Liver (tissue), 3 donors: ENCODE measurements at regions not wholly inside any gene's neighbourhood (a gene's known extent, or its start where the extent isn't known, plus 50 kb on each side); places are given as distances from the start of the nearest gene placed in this dataset.

Experiments
- EGR1 ChIP-seq, 2 donors: IDR thresholded peaks; 2 replicates each; pipeline ENCODE4 v1.6.1; 2016 to 2018; ENCODE audit warnings: antibody characterized with exemption in 2 of 2, low read depth in 2 of 2
- FOXA1 ChIP-seq: IDR thresholded peaks from 2 replicates; pipeline ENCODE4 v1.6.1; 2016; ENCODE audit warnings: antibody characterized with exemption
- GABPA ChIP-seq, 2 donors: IDR thresholded peaks in 1 of 2; conservative IDR thresholded peaks in 1 of 2; 2 replicates each; pipeline ENCODE4 v1.6.1; 2016; ENCODE audit warnings: antibody characterized with exemption in 2 of 2, mild to moderate bottlenecking in 1 of 2, moderate library complexity in 1 of 2
- RAD21 ChIP-seq, 2 donors: IDR thresholded peaks; 2 replicates each; pipeline ENCODE4 v1.6.1; 2016; ENCODE audit warnings: antibody characterized with exemption in 2 of 2, mild to moderate bottlenecking in 2 of 2
- RXRA ChIP-seq, 2 donors: IDR thresholded peaks; 2 replicates each; pipeline ENCODE4 v1.6.1; 2017 to 2018; ENCODE audit warnings: antibody characterized with exemption in 2 of 2, mild to moderate bottlenecking in 1 of 2
- SP1 ChIP-seq: IDR thresholded peaks from 2 replicates; pipeline ENCODE4 v1.6.1; 2018; ENCODE audit warnings: antibody characterized with exemption, mild to moderate bottlenecking
- TAF1 ChIP-seq: conservative IDR thresholded peaks from 2 replicates; pipeline ENCODE4 v1.6.1; 2016; ENCODE audit warnings: antibody characterized with exemption, mild to moderate bottlenecking
- YY1 ChIP-seq: IDR thresholded peaks from 2 replicates; pipeline ENCODE4 v1.6.1; 2016; ENCODE audit warnings: antibody characterized with exemption, mild to moderate bottlenecking
- TF ChIP-seq, protein P1 (sequence below): fragments of 150-350 bp; IDR thresholded peaks from 2 replicates; pipeline ENCODE4 v1.5.1; 2017; ENCODE audit warnings: improper control_type of control experiment, low read depth, low read length; ENCODE audit not compliant: missing input control
- TF ChIP-seq, protein P2 (sequence below): IDR thresholded peaks from 2 replicates; pipeline ENCODE4 v1.6.1; 2016; ENCODE audit warnings: antibody characterized with exemption
- TF ChIP-seq, protein P3 (sequence below): IDR thresholded peaks from 2 replicates; pipeline ENCODE4 v1.6.1; 2016; ENCODE audit warnings: antibody characterized with exemption
- TF ChIP-seq, protein P4 (sequence below): IDR thresholded peaks from 2 replicates; pipeline ENCODE4 v1.6.1; 2016; ENCODE audit warnings: antibody characterized with exemption, mild to moderate bottlenecking
- donor health status: healthy.
- donor health status: healthy.

DNA sequence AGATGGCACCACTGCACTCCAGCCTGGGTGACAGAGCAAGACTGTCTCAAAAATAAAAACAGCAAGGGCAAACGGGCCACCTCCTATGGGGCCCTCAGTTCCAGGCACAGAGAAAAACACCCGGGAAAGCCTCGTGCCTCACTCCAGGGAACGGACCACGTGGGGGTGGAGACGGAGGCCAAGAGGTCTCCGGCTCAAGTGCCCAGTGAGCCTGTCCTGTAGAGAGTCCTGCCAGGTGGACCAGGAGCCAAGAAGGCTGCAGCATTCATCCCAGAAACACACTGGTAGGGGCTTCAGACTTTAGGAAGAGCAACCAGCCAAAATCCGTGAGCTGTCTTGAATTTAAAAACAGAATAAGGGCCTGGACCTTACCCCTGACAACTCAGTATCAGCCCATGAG, 63.8 kb downstream of the C5orf15 start:
- TF ChIP-seq, protein P1, sequence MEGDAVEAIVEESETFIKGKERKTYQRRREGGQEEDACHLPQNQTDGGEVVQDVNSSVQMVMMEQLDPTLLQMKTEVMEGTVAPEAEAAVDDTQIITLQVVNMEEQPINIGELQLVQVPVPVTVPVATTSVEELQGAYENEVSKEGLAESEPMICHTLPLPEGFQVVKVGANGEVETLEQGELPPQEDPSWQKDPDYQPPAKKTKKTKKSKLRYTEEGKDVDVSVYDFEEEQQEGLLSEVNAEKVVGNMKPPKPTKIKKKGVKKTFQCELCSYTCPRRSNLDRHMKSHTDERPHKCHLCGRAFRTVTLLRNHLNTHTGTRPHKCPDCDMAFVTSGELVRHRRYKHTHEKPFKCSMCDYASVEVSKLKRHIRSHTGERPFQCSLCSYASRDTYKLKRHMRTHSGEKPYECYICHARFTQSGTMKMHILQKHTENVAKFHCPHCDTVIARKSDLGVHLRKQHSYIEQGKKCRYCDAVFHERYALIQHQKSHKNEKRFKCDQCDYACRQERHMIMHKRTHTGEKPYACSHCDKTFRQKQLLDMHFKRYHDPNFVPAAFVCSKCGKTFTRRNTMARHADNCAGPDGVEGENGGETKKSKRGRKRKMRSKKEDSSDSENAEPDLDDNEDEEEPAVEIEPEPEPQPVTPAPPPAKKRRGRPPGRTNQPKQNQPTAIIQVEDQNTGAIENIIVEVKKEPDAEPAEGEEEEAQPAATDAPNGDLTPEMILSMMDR, result no peak
- no peak for TF ChIP-seq TAF1
- no peak for TF ChIP-seq FOXA1
- TF ChIP-seq, protein P2, sequence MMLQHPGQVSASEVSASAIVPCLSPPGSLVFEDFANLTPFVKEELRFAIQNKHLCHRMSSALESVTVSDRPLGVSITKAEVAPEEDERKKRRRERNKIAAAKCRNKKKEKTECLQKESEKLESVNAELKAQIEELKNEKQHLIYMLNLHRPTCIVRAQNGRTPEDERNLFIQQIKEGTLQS, result no peak
- no peak for TF ChIP-seq YY1
- TF ChIP-seq, protein P3, sequence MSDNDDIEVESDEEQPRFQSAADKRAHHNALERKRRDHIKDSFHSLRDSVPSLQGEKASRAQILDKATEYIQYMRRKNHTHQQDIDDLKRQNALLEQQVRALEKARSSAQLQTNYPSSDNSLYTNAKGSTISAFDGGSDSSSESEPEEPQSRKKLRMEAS, result no peak
- TF ChIP-seq RXRA (IDR thresholded peaks at IDR 0.05), result no peak
- TF ChIP-seq SP1, result no peak
- no peak for TF ChIP-seq EGR1 (IDR thresholded peaks at IDR 0.05; ENCODE audit: low read depth in 2 of 2)
- TF ChIP-seq GABPA (IDR thresholded peaks at IDR 0.05 in 1 of 2, conservative IDR thresholded peaks at IDR 0.05 in 1 of 2), result no peak
- no peak for TF ChIP-seq RAD21 (IDR thresholded peaks at IDR 0.05)
- TF ChIP-seq, protein P4, sequence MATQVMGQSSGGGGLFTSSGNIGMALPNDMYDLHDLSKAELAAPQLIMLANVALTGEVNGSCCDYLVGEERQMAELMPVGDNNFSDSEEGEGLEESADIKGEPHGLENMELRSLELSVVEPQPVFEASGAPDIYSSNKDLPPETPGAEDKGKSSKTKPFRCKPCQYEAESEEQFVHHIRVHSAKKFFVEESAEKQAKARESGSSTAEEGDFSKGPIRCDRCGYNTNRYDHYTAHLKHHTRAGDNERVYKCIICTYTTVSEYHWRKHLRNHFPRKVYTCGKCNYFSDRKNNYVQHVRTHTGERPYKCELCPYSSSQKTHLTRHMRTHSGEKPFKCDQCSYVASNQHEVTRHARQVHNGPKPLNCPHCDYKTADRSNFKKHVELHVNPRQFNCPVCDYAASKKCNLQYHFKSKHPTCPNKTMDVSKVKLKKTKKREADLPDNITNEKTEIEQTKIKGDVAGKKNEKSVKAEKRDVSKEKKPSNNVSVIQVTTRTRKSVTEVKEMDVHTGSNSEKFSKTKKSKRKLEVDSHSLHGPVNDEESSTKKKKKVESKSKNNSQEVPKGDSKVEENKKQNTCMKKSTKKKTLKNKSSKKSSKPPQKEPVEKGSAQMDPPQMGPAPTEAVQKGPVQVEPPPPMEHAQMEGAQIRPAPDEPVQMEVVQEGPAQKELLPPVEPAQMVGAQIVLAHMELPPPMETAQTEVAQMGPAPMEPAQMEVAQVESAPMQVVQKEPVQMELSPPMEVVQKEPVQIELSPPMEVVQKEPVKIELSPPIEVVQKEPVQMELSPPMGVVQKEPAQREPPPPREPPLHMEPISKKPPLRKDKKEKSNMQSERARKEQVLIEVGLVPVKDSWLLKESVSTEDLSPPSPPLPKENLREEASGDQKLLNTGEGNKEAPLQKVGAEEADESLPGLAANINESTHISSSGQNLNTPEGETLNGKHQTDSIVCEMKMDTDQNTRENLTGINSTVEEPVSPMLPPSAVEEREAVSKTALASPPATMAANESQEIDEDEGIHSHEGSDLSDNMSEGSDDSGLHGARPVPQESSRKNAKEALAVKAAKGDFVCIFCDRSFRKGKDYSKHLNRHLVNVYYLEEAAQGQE, result no peak
